Thymus (tissue), 11 donors: ENCODE measurements at regions not wholly inside any gene's neighbourhood (a gene's known extent, or its start where the extent isn't known, plus 50 kb on each side); places are given as distances from the start of the nearest gene placed in this dataset.

Experiments used
- DNase-seq, 9 donors: peaks; one replicate each; pipeline ENCODE4 v3.0.0-alpha.2; 2013; ENCODE audit warnings: low spot score in 9 of 9, low read depth in 6 of 9, missing footprints in 1 of 9
- H3K27ac ChIP-seq, 2 donors: one replicate each; pipeline ENCODE4 v1.5.1; 2013; ENCODE audit warnings: control low read depth in 1 of 2, low read depth in 1 of 2, low read length in 1 of 2, mild to moderate bottlenecking in 1 of 2, moderate library complexity in 1 of 2
- H3K27me3 ChIP-seq, 2 donors: one replicate each; pipeline ENCODE4 v1.5.1; 2013; ENCODE audit warnings: low read length in 1 of 2; ENCODE audit not compliant: control insufficient read depth in 2 of 2, insufficient read depth in 1 of 2
- H3K36me3 ChIP-seq, 2 donors: one replicate each; pipeline ENCODE4 v1.5.1; 2013; ENCODE audit warnings: low read length in 1 of 2, mild to moderate bottlenecking in 1 of 2, moderate library complexity in 1 of 2; ENCODE audit not compliant: control insufficient read depth in 2 of 2, insufficient read depth in 2 of 2
- H3K4me1 ChIP-seq, 2 donors: one replicate each; pipeline ENCODE4 v1.5.1; 2013; ENCODE audit warnings: low read length in 2 of 2; ENCODE audit not compliant: control insufficient read depth in 2 of 2, insufficient read depth in 2 of 2
- H3K4me3 ChIP-seq, 2 donors: one replicate each; pipeline ENCODE4 v1.5.1; 2013; ENCODE audit warnings: low read length in 2 of 2, control low read depth in 1 of 2, mild to moderate bottlenecking in 1 of 2
- H3K9me3 ChIP-seq, 2 donors: one replicate each; pipeline ENCODE4 v1.5.1; 2013; ENCODE audit warnings: low read length in 1 of 2, mild to moderate bottlenecking in 1 of 2; ENCODE audit not compliant: control insufficient read depth in 2 of 2, insufficient read depth in 1 of 2
- WGBS: extraction: QIAGEN DNeasy Blood & Tissue Kit; methylation state at CpG from one replicate; pipeline ENCODE4 v1.1.7; 2013; 5-methylcytosine and 5-hydroxymethylcytosine counted together
- donor health status: healthy.

- no peaks in the 10 kb centered on the region for H3K36me3 ChIP-seq
- H3K27ac ChIP-seq = no peak overlapping the region
- H3K4me1 ChIP-seq = no peaks in the 10 kb centered on the region
- H3K27me3 ChIP-seq = no peaks in the 10 kb centered on the region
- no peak overlapping the region for H3K4me3 ChIP-seq
- no peaks in the 10 kb centered on the region for H3K9me3 ChIP-seq
- DNase-seq = no peak
- WGBS = 84% methylated on average over 5 of the region's 5 CpGs
Measured at GRCh38 chr4:27327421-27328181, 467.0 kb downstream of the STIM2 start.

DNA sequence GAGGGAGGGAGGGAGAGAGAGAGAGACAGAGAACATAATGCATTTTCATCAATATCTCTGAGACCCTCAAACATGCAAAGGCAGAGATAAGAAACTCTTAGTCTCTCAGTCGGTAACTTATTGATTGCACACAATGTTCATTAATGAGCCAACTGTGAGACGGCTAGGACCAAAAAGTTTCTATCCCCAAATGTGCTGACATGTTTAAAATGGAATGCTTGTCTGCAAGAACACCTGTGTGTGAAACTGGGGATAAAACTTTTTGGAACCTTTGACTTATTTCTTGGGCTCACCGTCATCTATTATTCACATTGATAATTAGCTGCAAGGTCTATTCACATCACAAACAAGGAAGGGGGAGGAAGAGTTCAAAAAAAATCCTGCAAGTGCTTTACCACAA is 477.9 kb downstream of the STIM2 start:
- DNase-seq = no peak
- H3K27me3 ChIP-seq = no peaks in the 10 kb centered on the region
- H3K27ac ChIP-seq = no peak overlapping the region
- no peaks in the 10 kb centered on the region for H3K4me1 ChIP-seq
- H3K9me3 ChIP-seq = no peaks in the 10 kb centered on the region
- H3K36me3 ChIP-seq = no peaks in the 10 kb centered on the region
- H3K4me3 ChIP-seq = no peak overlapping the region
- 98% methylated on average over 3 of the region's 3 CpGs for WGBS

DNA sequence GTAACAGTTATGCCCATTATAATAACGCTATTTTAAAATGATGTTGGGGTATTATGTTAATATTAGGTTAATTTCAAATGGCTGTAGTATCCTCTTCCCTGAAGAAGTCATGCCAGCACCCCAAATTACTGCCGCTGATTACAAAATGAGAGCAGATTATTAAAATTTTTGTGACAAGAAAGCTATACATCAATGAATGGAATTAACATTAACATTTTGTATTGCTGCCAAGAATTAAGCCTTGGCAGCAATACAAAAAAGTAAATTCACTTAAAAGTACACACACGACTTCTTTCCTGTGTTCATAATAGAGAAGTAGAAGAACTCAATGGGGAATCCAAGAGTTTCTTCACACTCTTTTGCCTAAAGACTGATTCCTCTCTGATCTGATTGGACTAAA is 482.8 kb downstream of the STIM2 start:
- DNase-seq = no peak
- 83% methylated on average over 3 of the region's 3 CpGs for WGBS
- Histone ChIP-seq H3K27ac (no peak overlapping the region), H3K36me3 (no peaks in the 10 kb centered on the region), H3K4me1 (no peaks in the 10 kb centered on the region), H3K27me3 (no peaks in the 10 kb centered on the region), H3K9me3 (no peaks in the 10 kb centered on the region), H3K4me3 (no peak overlapping the region)

- no peaks in the 10 kb centered on the region for H3K4me1 ChIP-seq
- no peaks in the 10 kb centered on the region for H3K27me3 ChIP-seq
- H3K9me3 ChIP-seq = no peaks in the 10 kb centered on the region
- no peak overlapping the region for H3K27ac ChIP-seq
- H3K36me3 ChIP-seq = no peaks in the 10 kb centered on the region
- H3K4me3 ChIP-seq = no peak overlapping the region
- no peak for DNase-seq
- WGBS = 86% methylated on average over 3 of the region's 3 CpGs
Measured at GRCh38 chr4:27350161-27350560, 489.5 kb downstream of the STIM2 start.

DNA sequence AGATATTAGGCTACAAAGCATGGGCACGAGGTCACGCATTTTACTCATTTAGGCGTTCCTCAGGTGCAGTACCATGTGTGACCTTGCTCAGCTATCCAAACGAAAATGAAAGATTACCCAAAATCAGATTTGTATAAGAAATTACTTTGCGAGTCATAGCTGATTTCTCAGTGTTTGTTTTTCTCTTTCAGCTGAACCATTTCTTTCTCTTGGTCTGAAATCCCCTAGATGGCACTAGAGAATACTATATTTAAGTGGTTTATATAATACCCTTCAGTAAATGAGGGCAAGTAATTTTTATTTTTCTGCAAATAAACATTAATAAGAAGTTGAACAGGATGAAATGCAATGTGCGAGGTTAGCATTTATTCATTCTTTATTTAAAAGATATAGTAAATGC is 496.6 kb downstream of the STIM2 start:
- 79% methylated on average over 6 of the region's 6 CpGs for WGBS
- H3K9me3 ChIP-seq = no peaks in the 10 kb centered on the region
- H3K27ac ChIP-seq = no peak overlapping the region
- no peaks in the 10 kb centered on the region for H3K36me3 ChIP-seq
- DNase-seq = no peak
- H3K27me3 ChIP-seq = no peaks in the 10 kb centered on the region
- no peak overlapping the region for H3K4me3 ChIP-seq
- H3K4me1 ChIP-seq = no peaks in the 10 kb centered on the region

DNA sequence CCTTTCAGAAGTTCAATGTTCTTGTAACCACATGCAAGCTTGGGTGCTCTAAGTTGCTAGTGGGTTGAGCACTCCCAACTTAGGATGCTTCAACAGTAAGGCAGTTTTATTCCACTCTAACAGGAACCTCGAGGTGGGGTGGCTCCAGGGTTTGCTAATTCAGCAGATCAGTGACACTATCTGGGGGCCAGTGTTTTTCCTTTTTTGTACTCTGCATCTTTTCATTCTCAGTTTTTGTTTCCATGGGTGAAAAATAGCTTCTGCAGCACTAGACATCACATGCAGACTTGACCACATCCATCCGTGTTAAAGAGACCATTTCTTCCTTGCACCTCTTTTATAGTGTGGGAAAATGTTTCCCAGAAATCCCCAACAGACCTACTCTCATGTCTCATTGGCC is 497.6 kb downstream of the STIM2 start:
- no peak overlapping the region for H3K4me3 ChIP-seq
- no peak overlapping the region for H3K27ac ChIP-seq
- WGBS = 65% methylated on average over 2 of the region's 2 CpGs
- no peaks in the 10 kb centered on the region for H3K36me3 ChIP-seq
- no peak for DNase-seq
- no peaks in the 10 kb centered on the region for H3K4me1 ChIP-seq
- no peaks in the 10 kb centered on the region for H3K9me3 ChIP-seq
- H3K27me3 ChIP-seq = no peaks in the 10 kb centered on the region

DNA sequence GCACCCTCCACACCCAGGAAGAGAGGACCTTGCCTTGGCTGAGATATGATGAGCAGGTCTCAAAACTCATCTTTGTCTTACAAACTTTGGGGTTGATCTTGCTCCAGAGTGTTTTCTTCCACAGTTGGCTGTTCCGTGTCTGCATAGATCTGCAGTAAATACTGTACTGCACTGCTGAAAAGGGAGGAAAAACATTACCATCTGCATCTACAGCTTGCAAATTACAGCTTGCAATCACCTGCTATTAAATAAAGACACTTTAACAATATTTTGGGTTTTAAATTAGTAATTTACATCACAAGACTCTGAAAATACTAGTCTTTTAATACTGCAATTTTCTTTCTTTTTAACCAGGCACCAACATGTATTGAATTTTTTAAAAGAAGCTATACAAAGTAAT is 499.5 kb downstream of the STIM2 start:
- 93% methylated on average over 1 of the region's 1 CpG for WGBS

DNA sequence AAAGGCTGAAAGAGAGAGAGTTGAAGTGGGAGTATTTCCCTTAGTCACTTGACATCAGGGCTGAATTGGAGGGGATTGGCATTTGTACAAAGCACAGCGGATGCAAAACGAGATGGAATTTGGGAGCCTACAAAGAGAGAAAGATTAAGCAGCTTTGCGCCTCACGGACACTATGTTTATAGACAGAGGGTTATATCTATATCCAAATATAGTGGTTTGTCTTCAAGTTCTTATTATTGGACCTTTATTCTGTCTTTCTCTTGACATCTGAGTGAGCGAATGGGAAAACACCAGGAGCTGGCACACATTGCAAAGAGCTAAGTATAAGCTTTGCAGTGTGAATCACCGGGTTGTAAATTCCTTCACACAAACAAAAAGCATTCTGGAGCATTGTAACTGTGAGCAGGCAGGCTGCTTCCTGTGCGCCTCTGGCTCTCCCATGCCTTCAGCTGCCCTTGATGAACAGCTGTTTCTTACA is 500.2 kb downstream of the STIM2 start:
- H3K27ac ChIP-seq = no peak overlapping the region
- 75% methylated on average over 7 of the region's 7 CpGs for WGBS

More for the DNA sequence above, 499.5 kb downstream of the STIM2 start:
- DNase-seq = no peak
- Histone ChIP-seq H3K27me3 (no peaks in the 10 kb centered on the region), H3K36me3 (no peaks in the 10 kb centered on the region), H3K4me1 (no peaks in the 10 kb centered on the region), H3K9me3 (no peaks in the 10 kb centered on the region), H3K27ac (no peak overlapping the region), H3K4me3 (no peak overlapping the region)

GRCh38 chr4:27364509-27364908 is 503.9 kb downstream of the STIM2 start:
- 97% methylated on average over 6 of the region's 6 CpGs for WGBS
- Histone ChIP-seq H3K27ac (no peak overlapping the region), H3K4me1 (no peaks in the 10 kb centered on the region), H3K4me3 (no peak overlapping the region), H3K27me3 (no peaks in the 10 kb centered on the region), H3K9me3 (no peaks in the 10 kb centered on the region), H3K36me3 (no peaks in the 10 kb centered on the region)
- no peak for DNase-seq

More for the DNA sequence above, 500.2 kb downstream of the STIM2 start:
- no peak for DNase-seq
- H3K4me3 ChIP-seq = no peak overlapping the region
- no peaks in the 10 kb centered on the region for H3K27me3 ChIP-seq
- H3K9me3 ChIP-seq = no peaks in the 10 kb centered on the region
- H3K4me1 ChIP-seq = no peaks in the 10 kb centered on the region
- no peaks in the 10 kb centered on the region for H3K36me3 ChIP-seq
